ENCODE measurements at regions not wholly inside any gene's neighbourhood (a gene's known extent, or its start where the extent isn't known, plus 50 kb on each side); places are given as distances from the start of the nearest gene placed in this dataset.

GRCh38 chr5:3424946-3425345, 170.7 kb upstream of the IRX1 start:
- no peak for DNase-seq (ENCODE audit: insufficient read length, low spot score)
- TF ChIP-seq, protein P1, sequence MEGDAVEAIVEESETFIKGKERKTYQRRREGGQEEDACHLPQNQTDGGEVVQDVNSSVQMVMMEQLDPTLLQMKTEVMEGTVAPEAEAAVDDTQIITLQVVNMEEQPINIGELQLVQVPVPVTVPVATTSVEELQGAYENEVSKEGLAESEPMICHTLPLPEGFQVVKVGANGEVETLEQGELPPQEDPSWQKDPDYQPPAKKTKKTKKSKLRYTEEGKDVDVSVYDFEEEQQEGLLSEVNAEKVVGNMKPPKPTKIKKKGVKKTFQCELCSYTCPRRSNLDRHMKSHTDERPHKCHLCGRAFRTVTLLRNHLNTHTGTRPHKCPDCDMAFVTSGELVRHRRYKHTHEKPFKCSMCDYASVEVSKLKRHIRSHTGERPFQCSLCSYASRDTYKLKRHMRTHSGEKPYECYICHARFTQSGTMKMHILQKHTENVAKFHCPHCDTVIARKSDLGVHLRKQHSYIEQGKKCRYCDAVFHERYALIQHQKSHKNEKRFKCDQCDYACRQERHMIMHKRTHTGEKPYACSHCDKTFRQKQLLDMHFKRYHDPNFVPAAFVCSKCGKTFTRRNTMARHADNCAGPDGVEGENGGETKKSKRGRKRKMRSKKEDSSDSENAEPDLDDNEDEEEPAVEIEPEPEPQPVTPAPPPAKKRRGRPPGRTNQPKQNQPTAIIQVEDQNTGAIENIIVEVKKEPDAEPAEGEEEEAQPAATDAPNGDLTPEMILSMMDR (IDR thresholded peaks at IDR 0.05; ENCODE audit: insufficient read depth, missing control alignments) = no peak
- no peak for FAIRE-seq

GRCh38 chr5:3417376-3417943, 178.2 kb upstream of the IRX1 start:
- no peak for FAIRE-seq
- DNase-seq (ENCODE audit: insufficient read length, low spot score) = no peak

DNA sequence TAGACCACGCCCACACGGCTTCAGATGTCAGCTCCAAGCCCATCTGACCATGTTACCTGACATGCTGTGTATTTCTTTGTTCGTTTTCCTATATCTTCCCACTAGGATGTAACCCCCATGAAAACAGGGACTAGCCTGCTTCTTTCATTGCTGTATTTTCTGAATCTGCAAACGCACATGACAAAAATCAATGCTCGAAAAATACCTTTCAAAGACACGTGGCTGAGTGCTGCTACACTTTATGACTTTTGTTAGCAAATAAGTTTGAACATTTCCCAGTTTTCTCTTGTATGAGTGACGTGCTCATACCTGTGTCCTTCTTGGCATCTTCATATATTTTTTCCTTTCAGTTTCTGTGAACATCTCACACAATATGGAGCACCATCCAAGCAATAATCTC, 181.3 kb upstream of the IRX1 start:
- DNase-seq (ENCODE audit: insufficient read length, low spot score) = no peak
- TF ChIP-seq, protein P1 (IDR thresholded peaks at IDR 0.05; ENCODE audit: insufficient read depth, missing control alignments) = no peak
- no peak for FAIRE-seq

More at GRCh38 chr5:3417376-3417943, 178.2 kb upstream of the IRX1 start:
- TF ChIP-seq, protein P1 (IDR thresholded peaks at IDR 0.05; ENCODE audit: insufficient read depth, missing control alignments) = no peak

GRCh38 chr5:3412146-3412545, 183.5 kb upstream of the IRX1 start:
- DNase-seq (ENCODE audit: insufficient read length, low spot score) = no peak
- TF ChIP-seq, protein P1 (IDR thresholded peaks at IDR 0.05; ENCODE audit: insufficient read depth, missing control alignments) = no peak
- FAIRE-seq = no peak

- FAIRE-seq (no peak), DNase-seq (ENCODE audit: insufficient read length, low spot score) (no peak)
- TF ChIP-seq, protein P1 (IDR thresholded peaks at IDR 0.05; ENCODE audit: insufficient read depth, missing control alignments) = no peak
Measured at GRCh38 chr5:3411363-3411762, 184.3 kb upstream of the IRX1 start.

- FAIRE-seq = no peak
Measured at GRCh38 chr5:3401635-3402034, 194.0 kb upstream of the IRX1 start.

GRCh38 chr5:3400659-3401058, 195.0 kb upstream of the IRX1 start:
- DNase-seq (ENCODE audit: insufficient read length, low spot score) (no peak), FAIRE-seq (no peak)

More at GRCh38 chr5:3401635-3402034, 194.0 kb upstream of the IRX1 start:
- no peak for DNase-seq (ENCODE audit: insufficient read length, low spot score)
- TF ChIP-seq, protein P1 (IDR thresholded peaks at IDR 0.05; ENCODE audit: insufficient read depth, missing control alignments) = no peak

More at GRCh38 chr5:3400659-3401058, 195.0 kb upstream of the IRX1 start:
- TF ChIP-seq, protein P1 (IDR thresholded peaks at IDR 0.05; ENCODE audit: insufficient read depth, missing control alignments) = no peak
